NCI-H526 treated with DMSO at 0.1 percent for 48 hours (cell line): ENCODE measurements at regions not wholly inside any gene's neighbourhood (a gene's known extent, or its start where the extent isn't known, plus 50 kb on each side); places are given as distances from the start of the nearest gene placed in this dataset.
"Not testable (repeated sequence)": the region's sequence is repeated elsewhere in the genome, so short reads cannot be mapped to it uniquely, and the experiment has no call there.

Experiments
- DNase-seq: peaks from one replicate; lab custom pipeline; 2025; lab: John Stamatoyannopoulos, UW

DNA sequence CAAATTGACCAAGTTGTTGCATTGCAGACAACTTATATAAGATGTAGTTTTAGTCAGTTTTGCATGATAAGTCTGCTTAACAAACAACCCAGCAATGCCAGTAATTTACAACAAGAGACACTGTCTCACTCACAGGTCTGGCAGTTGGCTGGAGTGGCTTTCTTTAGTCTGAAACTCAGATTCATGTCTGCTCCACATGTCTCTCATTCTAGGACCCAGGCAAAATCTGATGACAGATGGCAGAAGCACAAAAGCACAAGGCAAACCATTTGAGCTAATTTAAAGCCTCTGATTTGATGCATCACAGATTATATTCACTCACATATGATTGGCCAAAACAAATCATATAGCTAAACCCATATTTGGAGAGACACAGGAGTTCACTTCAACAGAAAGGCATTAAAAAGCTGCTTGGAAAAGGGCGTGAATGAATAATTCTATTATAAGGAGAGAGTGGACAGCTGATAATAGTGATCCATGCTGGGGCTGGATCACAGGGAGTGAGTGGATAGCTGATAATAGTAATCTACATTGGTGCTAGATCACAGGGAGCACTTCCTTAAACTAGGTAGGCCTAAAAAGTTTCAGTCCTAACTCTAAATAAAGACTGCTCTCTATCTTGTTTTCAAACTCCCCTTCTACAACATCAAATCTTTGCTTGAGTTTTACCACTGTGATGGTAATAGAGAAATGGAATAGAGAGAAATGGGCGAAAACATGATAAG is 593.2 kb upstream of the ZNF804A start:
- no peak for DNase-seq

DNA sequence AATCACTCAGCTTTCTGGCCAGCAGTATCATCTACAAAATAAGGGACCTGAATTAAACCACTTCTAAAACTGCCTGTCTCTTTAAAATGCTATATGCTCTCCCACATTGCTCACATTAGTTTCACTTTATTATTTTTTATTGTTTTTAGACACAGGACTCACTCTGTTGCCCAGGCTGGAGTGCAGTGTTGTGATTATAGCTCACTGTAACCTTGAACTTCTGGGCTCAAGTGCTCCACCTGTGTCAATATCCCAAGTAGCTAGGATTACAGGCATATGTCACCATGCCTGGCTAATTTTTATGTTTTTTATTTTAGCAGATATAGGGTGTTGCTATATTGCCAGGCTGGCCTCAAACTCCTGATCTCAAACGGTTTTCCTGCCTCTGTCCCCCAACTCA is 591.3 kb upstream of the ZNF804A start:
- no peak for DNase-seq

DNA sequence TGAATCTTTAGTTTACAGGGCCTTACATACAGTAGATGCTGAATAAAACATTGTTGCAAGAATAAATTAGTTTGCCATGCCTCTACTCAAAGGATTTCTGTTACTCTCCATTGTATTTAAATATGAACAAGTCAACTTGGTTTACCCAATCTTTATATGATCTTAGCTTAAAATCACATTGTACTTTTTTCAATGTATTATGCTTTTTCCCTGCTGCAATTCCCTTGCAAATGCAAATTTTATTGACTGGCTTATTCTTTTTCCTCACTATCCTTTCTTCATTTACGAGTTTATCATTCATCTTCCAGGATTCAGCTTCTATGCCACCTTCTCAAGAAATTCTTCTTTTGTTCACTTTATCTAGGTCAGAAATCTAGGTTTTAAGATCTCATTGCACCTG is 571.4 kb upstream of the ZNF804A start:
- no peak for DNase-seq

DNA sequence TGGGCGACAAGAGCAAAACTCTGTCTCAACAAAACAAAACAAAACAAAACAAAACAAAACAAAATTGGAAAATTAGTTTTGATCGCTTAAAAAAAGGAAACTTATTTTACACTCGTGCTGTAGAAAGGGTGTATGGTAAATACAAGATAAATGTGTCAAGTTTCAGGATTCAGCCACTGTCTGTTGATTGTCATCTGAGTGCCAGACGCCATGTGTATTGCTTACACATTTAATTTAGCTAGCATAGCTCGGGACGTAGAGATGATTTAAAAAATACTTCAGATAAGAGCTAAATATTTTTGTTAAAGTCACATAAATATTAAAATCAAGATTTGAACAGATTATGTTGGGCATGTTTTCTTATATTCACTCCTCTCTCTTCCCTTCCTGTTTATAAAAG is 568.1 kb upstream of the ZNF804A start:
- DNase-seq: no peak

DNA sequence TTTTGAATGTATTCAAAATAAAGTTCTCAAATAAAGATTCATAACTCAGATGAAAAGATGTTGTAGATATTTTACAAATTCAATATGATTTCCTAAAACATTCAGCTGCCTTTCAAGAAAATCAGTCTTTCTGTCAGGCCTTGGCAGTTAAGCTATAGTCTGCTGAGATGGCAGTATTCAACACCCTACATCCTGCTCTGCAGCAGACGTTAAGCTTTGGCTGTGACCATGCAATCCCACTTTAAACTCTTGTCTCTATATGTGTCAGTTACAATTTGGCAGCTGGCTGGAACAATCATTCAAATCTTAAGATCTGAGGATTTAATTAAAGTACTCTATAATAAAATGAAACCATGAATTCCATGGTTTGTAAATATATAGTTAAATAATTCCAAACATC is 567.3 kb upstream of the ZNF804A start:
- no peak for DNase-seq

DNA sequence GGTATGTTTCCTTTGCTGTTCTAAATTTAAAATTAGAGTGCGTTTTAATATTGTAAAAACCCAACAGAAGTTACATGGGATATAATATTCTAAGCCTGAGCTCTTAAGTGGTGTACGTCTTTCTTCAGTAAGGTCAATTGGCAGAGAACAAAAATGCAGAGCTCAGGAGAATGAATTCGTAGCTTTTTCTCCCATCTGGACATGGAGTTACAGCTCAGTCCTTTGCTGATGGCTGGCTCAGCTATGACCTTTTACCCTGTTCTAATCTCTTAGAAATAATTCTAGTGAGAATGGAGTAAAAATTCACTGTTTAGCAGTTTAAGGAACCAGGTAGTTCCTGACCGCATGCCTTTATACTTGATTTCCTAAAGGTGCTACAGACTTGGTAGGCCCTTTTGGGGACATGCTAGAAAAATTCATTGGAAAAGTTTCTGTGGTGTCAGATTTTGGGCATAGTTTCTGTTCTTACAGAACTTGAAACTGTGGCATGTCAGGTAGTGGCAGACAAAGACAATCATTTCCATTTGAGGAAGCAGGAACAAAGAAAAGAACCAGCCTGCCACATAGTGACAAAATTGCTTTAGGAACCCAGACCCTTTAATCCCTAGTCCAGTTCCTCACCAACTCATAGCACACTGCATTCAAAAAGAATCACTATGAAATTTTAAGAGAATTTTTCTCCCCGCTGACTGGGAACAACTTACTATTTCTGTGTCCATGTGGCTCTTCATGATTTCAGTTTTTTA is 566.8 kb upstream of the ZNF804A start:
- no peak for DNase-seq

DNA sequence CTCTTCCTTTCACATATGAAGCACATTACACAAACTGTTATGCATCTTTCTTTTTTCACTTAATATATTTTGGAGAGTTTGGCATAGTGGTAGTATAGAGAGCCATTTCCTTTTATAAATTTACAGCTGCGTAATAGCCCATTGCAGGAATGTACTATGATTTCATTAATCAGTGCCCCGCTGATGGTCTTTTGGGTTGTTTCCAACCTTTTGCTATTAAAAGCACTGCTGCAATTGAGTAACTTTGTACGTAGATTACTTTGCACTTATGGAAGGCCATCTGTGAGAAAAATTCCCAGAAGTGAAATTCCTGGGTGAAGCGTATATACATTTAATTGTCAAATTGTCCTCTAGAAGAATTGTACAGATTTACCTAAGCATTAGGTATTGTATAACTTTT is 565.3 kb upstream of the ZNF804A start:
- no peak for DNase-seq

DNA sequence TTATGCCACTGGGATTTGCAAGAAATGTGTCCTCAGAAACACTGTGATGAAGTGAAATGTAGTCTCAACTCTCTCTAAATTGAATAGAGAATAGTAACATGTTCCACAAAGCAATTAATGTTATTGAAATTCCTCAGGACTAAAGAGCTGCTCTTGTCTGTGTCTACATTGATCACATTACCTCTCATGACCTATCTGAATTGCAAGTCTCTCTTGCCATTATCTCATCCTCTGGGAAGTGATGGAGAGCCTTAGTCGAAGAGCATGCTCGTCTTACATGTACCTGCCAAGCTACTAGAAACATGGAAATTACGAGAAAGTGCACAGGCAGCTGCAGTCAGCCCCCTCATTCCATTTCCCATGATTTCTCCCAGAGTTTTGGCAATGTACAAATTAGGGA is 561.1 kb upstream of the ZNF804A start:
- DNase-seq: no peak

DNA sequence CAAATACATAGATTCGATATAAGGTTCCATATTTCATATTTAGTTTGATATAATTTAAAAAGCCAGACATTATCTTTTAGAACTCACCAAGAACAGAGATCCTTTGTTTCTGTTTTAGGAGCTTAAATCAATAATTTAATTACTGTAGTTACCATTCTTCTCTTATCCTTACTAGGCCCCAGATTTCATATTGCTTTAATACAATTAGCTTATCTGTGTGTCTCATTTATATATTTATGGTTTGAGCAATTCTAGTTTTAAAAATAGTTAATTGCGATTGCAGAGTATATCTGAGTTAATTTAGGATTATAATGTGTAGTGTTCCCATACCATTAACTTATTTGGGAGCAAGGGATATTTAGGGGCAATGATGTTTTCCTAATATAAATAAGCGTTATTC is 558.8 kb upstream of the ZNF804A start:
- no peak for DNase-seq

DNA sequence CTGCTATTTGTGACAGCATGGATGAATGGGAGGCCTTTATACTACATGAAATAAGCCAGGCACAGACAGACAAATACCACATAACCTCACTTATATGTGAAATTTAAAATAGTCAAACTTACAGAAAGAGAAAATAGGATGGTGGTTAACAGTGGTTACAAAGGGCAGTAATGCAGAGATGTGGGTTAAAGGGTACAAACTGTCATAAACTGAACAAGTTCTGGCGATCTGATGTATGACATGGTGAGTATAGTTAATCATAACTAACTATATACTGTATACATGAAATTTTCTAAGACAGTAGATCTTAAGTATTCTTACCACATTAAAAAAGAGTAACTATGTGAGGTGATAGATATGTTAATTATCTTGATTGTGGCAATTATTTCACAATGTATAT is 558.1 kb upstream of the ZNF804A start:
- DNase-seq: no peak

DNA sequence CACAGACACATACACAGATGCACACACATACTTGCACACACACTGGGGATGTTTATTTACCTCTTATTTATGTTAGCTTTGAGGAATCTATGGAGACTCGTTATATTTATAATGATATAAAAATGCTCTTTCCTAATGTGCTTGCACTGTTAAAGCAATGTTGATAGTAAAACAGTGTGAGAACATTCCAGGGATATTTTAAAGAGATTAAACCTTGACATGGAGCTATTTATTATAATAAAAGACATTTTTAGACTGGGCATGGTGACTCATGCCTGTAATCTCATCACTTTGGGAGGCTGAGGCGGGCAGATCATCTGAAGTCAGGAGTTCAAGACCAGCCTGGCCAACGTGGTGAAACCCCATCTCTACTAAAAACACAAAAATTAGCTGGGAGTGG is 557.3 kb upstream of the ZNF804A start:
- no peak for DNase-seq

DNA sequence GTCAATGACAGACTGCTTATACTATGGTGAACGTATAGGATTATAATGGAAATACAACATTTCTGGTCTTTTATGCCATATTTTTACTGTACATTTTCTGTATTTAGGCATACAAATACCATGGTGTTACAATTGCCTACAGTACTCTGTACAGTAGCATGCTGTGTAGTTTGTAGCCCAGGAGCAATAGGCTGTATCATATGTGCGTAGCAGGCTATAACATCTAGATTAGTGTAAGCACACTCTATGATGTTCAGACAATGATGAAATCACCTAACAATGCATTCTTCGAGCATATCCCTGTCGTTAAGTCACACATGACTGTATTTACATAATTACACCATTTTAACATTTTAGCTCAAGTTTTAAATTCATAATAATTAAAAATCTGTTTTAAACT is 556.6 kb upstream of the ZNF804A start:
- DNase-seq: no peak

DNA sequence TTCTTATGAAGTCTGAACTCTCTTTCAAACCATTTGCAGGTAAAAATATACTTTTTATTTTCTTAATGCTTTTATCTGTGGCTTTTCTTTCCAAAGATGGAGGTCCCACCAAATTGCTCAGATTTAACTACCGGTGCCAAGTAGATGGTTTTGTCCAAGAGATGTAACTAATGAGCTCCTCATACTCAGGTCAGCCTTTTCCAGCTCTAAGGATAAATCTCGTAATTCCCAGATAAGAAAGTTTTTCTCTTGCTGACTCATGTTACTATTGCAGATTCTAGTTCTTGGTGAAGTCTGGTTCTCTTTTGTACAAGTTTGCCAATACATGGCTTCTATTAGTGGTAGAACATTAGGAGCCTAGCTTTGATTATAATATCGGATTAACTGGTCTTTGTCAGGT is 550.8 kb upstream of the ZNF804A start:
- DNase-seq: no peak

DNA sequence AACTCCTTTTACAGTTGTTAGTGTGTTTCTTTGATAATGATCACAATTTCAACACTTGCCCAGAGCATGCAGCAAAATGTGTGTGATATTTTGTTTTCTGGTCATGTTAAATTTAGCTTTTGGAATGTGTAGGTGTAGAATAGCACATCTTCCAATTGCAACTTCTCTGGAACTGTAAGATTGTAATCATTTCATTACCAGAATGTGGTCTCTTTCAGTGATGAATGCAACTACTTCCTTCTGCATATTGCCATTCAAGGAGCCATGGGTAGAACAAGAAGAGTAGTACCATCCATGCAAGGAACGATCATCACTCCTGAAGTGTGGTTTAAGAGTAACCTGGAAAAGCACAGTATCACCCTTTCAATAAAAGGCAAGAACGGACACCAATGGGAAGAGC is 548.8 kb upstream of the ZNF804A start:
- DNase-seq: no peak

DNA sequence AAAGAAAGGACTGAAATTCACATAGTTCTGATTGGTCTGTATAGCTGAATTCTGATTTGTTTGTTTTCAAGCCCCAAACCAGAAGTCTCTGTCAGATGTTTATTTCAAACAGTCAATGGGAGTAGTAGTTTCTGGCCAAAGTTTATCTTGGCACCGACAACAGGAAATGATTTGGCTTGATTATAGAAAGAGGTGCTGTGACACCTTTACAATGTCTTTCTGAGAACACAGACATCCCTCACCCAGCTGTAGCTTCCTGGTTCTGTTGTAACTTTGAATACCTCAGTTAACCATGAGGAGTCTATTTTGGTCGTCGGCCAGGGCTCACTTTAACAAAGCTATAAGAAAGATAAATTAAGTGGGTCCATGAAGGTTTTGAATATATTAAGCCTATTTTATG is 545.0 kb upstream of the ZNF804A start:
- DNase-seq: no peak

DNA sequence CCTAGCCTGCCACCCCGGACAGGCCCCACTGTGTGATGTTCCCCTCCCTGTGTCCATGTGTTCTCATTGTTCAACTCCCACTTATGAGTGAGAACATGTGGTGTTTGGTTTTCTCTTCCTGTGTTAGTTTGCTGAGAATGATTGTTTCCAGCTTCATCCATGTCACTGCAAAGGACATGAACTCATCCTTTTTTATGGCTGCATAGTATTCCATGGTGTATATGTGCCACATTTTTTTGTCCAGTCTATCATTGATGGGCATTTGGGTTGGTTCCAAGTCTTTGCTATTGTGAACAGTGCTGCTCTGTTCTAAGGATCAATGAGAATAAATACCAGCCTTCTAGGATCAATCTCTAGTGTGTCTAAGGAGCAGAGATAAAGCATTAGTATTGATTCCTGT is 543.9 kb upstream of the ZNF804A start:
- not testable (repeated sequence) for DNase-seq

DNA sequence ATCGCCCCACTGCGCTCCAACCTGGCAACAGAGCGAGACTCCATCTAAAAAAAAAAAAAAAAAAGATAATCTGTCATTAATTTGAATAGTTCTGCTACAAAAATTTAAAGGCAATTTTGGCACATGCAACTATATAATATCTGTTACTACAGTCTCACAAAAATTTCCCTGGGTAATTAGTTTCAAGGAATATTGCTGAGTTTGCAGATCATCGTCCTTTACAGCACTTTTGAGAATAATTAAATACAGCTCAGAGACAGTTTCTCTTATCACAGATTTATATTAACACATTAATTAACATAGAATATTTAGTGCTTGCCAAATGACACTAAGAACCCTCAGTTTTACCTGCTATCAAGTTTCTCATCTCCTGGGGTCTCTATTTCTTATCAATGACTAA is 540.4 kb upstream of the ZNF804A start:
- no peak for DNase-seq

DNA sequence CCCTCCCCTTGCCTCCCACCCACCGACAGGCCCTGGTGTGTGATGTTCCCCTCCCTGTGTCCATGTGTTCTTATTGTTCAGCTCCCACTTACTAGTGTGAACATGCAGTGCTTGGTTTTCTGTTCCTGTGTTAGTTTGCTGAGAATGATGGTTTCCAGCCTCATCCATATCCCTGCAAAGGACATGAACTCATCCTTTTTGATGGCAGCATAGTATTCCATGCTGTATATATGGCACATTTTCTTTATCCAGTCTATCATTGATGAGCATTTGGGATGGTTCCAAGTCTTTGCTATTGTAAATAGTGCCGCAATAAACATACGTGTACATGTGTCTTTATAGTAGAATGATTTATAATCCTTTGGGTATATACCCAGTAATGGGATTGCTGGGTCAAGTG is 538.1 kb upstream of the ZNF804A start:
- DNase-seq: not testable (repeated sequence)

DNA sequence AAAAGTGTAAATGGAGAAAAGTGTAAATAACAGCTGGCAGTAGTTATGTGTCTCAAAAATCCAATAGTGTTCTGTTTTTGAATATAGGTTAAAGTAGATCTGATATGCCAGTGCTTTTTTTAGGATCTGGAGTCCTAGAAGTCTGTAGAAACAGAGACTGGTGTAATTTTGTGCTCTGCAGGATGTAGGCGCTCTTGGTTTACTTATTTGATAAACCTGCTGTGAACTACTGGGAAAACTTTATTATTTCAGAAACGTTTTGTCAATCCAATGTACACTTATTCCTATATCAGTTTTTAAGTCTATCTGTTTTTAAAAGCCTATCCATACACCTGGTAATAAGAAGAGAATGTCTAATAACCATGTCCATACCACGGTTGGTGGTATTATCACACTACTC is 530.8 kb upstream of the ZNF804A start:
- no peak for DNase-seq

DNA sequence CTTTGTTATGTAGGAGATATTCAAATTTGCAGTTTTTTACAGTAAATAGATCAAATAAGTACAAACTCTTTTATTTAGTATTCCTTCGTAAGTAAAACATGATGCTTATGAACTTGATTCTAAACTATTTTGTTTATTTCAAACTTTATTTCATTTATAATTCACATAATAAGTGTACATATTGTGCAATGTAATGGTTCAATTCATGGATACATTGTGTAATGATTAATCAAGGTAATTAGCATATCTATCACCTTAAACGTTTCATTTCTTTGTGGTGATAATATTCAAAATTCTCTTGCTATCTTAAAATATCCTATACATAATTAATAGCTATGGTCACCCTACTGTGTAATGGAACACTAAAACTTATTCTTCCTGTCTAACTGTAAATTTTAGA is 525.9 kb upstream of the ZNF804A start:
- no peak for DNase-seq

DNA sequence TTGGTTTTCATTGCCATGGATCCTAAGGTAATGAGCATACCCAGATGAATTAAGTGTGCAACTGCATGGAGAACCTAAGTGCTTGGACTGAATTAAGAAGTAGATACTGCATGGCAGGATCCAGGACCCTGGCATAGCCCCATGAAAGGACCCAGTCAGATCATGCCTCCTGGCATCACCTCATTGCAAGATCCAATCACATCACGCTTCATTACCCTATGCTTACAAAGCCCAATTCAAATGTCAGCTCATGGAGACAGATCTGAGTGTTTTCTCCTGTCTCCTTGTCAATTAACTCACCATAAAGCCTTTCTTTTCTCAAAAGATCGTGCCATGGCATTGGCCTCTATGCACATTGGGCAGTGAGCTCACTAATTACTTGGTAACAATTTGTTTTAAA is 519.8 kb upstream of the ZNF804A start:
- DNase-seq: no peak

DNA sequence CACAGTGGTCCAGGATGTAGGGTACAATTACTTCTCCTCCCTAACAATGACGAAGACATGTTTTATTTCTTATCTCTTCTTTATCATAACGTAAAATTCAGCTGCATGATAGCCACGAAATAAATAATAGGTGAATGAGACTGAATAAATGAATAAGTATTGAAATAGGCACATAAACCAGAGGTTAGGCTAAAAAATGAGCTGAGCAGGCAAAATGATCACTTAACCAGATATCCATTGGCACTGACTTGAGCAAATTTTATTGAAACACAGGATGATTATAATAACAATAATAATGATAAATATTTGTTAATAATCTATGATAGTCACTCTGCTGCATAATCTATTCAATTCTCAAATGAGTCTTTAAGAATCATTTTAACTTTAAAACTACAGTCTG is 506.9 kb upstream of the ZNF804A start:
- DNase-seq: no peak

DNA sequence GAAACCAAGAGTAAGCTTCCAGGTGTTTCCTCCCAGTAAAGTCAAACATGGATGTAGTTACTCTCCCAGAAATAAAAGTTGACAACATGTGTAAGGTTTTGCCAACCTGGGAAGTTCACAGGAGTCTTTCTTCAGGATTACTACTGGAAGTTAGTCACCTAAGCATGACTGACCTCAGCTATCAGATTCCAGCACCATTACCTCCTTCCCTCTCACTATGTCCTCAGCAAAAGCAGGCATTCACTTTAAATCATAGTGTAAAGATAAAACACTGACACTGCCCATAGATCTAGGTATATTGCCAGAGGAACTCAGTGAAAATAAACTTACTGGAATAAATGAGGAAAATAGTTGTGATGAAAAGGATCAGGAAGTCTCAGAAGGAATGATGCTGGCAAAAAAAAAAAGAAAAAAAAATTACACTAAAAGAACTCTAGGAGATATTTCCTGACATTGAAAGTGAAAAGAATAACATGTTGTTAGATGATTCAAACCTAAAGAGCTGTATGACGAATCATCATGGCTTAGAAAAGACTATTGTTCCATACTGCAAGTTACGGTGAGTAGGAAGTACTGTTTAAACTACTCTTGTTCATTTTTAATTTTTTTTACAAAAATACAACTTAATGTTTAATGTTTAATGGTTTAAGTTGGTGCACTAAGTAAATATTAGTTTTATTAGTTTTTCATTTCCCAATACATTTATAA is 484.5 kb upstream of the ZNF804A start:
- no peak for DNase-seq
